Esophagus squamous epithelium (tissue), 5 donors: ENCODE measurements at regions not wholly inside any gene's neighbourhood (a gene's known extent, or its start where the extent isn't known, plus 50 kb on each side); places are given as distances from the start of the nearest gene placed in this dataset.

Experiments
- DNase-seq: peaks from one replicate; lab custom pipeline; 2025; lab: John Stamatoyannopoulos, UW
- H3K27ac ChIP-seq, 4 donors: fragments of 200-600 bp; sonication (generic); one replicate each; pipeline ENCODE4 v1.5.1; 2016 to 2019; ENCODE audit warnings: mild to moderate bottlenecking in 1 of 4
- H3K27me3 ChIP-seq, 4 donors: fragments of 200-600 bp; sonication (generic); 1 replicate in 3 of 4; 2 replicates in 1 of 4; pipeline versions ENCODE4 v1.5.1 to v1.6.0; 2017 to 2021; ENCODE audit warnings: antibody characterized with exemption in 1 of 4
- H3K36me3 ChIP-seq, 3 donors: fragments of 200-600 bp; sonication (generic); one replicate each; pipeline ENCODE4 v1.5.1; 2016 to 2019
- H3K4me1 ChIP-seq, 3 donors: fragments of 200-600 bp; sonication (generic); one replicate each; pipeline ENCODE4 v1.5.1; 2017 to 2019
- H3K4me3 ChIP-seq, 4 donors: fragments of 200-600 bp; sonication (generic); 1 replicate in 3 of 4; 2 replicates in 1 of 4; pipeline ENCODE4 v1.5.1; 2016 to 2019; ENCODE audit warnings: mild to moderate bottlenecking in 2 of 4, moderate library complexity in 1 of 4
- H3K9me3 ChIP-seq, 3 donors: fragments of 200-600 bp; sonication (generic); one replicate each; pipeline ENCODE4 v1.5.1; 2016 to 2019
- CTCF ChIP-seq, 6 experiments: fragments of 450-650 bp in 4 of 6; fragments of 200-600 bp in 2 of 6; sonication (generic) in 2 of 6; IDR thresholded peaks; one replicate each; pipeline ENCODE4 v1.5.1; 2016 to 2019; ENCODE audit warnings: antibody characterized with exemption in 6 of 6, mild to moderate bottlenecking in 4 of 6, moderate library complexity in 4 of 6
- POLR2A ChIP-seq, 4 donors: fragments of 450-650 bp; IDR thresholded peaks; one replicate each; pipeline ENCODE4 v1.6.1; 2017; ENCODE audit warnings: antibody characterized with exemption in 4 of 4, mild to moderate bottlenecking in 4 of 4, moderate library complexity in 3 of 4
- WGBS, 2 donors: methylation state at CpG; one replicate each; pipeline ENCODE4 v1.1.5; 2018; 5-methylcytosine and 5-hydroxymethylcytosine counted together
- intact Hi-C: fragments of 100-400 bp; cut with DNase I; formaldehyde crosslinking; loops from one replicate; pipeline ENCODE4 v1.15.0; 2022
- donor health status: DM: yes; HTN: yes; CAD: no.

DNA sequence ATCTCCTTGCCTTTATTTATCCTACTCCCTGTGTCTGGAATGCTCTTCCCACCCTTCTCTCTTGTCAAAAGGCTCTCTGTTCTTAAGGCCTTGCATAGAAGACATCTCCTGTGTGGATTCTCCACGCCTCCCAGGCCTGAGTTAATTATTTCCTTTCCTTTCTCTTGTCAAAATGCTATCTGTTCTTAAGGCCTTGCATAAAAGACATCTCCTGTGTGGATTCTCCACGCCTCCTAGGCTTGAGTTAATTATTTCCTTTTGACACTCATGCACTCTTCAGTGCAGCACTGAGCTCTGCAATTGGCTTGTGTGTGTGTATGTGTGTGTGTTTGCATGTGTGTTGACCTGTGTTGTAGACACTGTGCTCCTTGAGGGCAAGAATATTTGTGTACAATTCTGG, 52.1 kb upstream of the DCD start:
- intact Hi-C loops: no loop called here
- H3K4me1 ChIP-seq: no peaks in the 10 kb centered on the region

More for the DNA sequence above, 52.1 kb upstream of the DCD start:
- Histone ChIP-seq H3K9me3 (no peaks in the 10 kb centered on the region), H3K4me3 (no peak overlapping the region), H3K27ac (no peak overlapping the region), H3K36me3 (no peaks in the 10 kb centered on the region), H3K27me3 (peaks cover 0 to 9% (median 0%) of the 10 kb centered on the region in 4 donors)
- DNase-seq: no peak
- no peak for TF ChIP-seq CTCF (IDR thresholded peaks at IDR 0.05)
- no peak for TF ChIP-seq POLR2A (IDR thresholded peaks at IDR 0.05)
- WGBS, 2 donors: 31 to 35% methylated on average over 2 of the region's 2 CpGs
